GM12878 (cell line): ENCODE measurements at regions not wholly inside any gene's neighbourhood (a gene's known extent, or its start where the extent isn't known, plus 50 kb on each side); places are given as distances from the start of the nearest gene placed in this dataset.

Experiments used
- BMI1 ChIP-seq: fragments of 450-650 bp; IDR thresholded peaks from 2 replicates; pipeline ENCODE4 v1.6.1; 2016; ENCODE audit warnings: mild to moderate bottlenecking, moderate library complexity, borderline replicate concordance
- EP300 ChIP-seq, 2 experiments: fragments of 150-350 bp in 1 of 2; IDR thresholded peaks; 2 replicates each; pipeline ENCODE4 v1.6.1; 2011 to 2012; ENCODE audit warnings: low read depth in 2 of 2, low read length in 2 of 2, borderline replicate concordance in 1 of 2, improper control_type of control experiment in 1 of 2, inconsistent platforms in 1 of 2; ENCODE audit not compliant: control insufficient read depth in 1 of 2
- ESRRA ChIP-seq: IDR thresholded peaks from 2 replicates; pipeline ENCODE4 v1.6.1; 2012; ENCODE audit warnings: mild to moderate bottlenecking, low read length, improper control_type of control experiment
- FOXM1 ChIP-seq: IDR thresholded peaks from 2 replicates; pipeline ENCODE4 v1.6.1; 2012; ENCODE audit warnings: low read depth, mild to moderate bottlenecking, inconsistent platforms, low read length, moderate library complexity
- HDAC6 ChIP-seq: fragments of 200-600 bp; sonication (generic); IDR thresholded peaks from one replicate; pipeline ENCODE4 v1.8.0; 2017; ENCODE audit warnings: antibody characterized with exemption; ENCODE audit not compliant: unreplicated experiment
- IKZF2 ChIP-seq, 2 experiments: fragments of 450-650 bp; IDR thresholded peaks; 2 replicates each; pipeline ENCODE4 v1.6.1; 2017; ENCODE audit warnings: mild to moderate bottlenecking in 2 of 2, moderate library complexity in 2 of 2
- NBN ChIP-seq: fragments of 450-650 bp; IDR thresholded peaks from 2 replicates; pipeline ENCODE4 v1.6.1; 2016
- RAD51 ChIP-seq: fragments of 450-650 bp; IDR thresholded peaks from 2 replicates; pipeline ENCODE4 v1.6.1; 2016; ENCODE audit warnings: moderate library complexity, mild to moderate bottlenecking, inconsistent platforms
- RBBP5 ChIP-seq: fragments of 200-600 bp; sonication (generic); conservative IDR thresholded peaks from 2 replicates; pipeline ENCODE4 v1.6.1; 2016
- SIX5 ChIP-seq: IDR thresholded peaks from 2 replicates; pipeline ENCODE4 v1.6.1; 2011; ENCODE audit warnings: mild to moderate bottlenecking, low read depth, low read length, moderate library complexity; ENCODE audit not compliant: severe bottlenecking
- SMC3 ChIP-seq: IDR thresholded peaks from 2 replicates; pipeline ENCODE4 v1.6.1; 2011; ENCODE audit warnings: low read length, improper control_type of control experiment, borderline replicate concordance
- STAT1 ChIP-seq: fragments of 450-650 bp; conservative IDR thresholded peaks from 2 replicates; pipeline ENCODE4 v1.6.1; 2014; ENCODE audit warnings: antibody characterized with exemption, mild to moderate bottlenecking
- TCF7 ChIP-seq: IDR thresholded peaks from 2 replicates; pipeline ENCODE4 v1.6.1; 2014; ENCODE audit warnings: antibody characterized with exemption, borderline replicate concordance
- YBX1 ChIP-seq: fragments of 450-650 bp; IDR thresholded peaks from 2 replicates; pipeline ENCODE4 v1.6.1; 2016; ENCODE audit warnings: antibody characterized with exemption
- TF ChIP-seq, protein P1 (sequence below): fragments of 450-650 bp; formaldehyde crosslinking; IDR thresholded peaks from 2 replicates; pipeline ENCODE4 v1.4.0; 2020; ENCODE audit warnings: mild to moderate bottlenecking, moderate library complexity
- TF ChIP-seq, protein P2 (sequence below): fragments of 450-650 bp; IDR thresholded peaks from 2 replicates; pipeline ENCODE4 v1.6.1; 2017; ENCODE audit warnings: mild to moderate bottlenecking, low read depth, inconsistent platforms; ENCODE audit not compliant: poor library complexity, severe bottlenecking
- TF ChIP-seq, protein P3 (sequence below): fragments of 150-350 bp; IDR thresholded peaks from 2 replicates; pipeline ENCODE4 v1.6.1; 2014; ENCODE audit warnings: mild to moderate bottlenecking, low read depth, low read length
- TF ChIP-seq, protein P4 (sequence below): IDR thresholded peaks from 2 replicates; pipeline ENCODE4 v1.6.1; 2011; ENCODE audit warnings: low read depth, low read length, improper control_type of control experiment, borderline replicate concordance
- TF ChIP-seq, protein P5 (sequence below): IDR thresholded peaks from 2 replicates; pipeline ENCODE4 v1.6.1; 2011; ENCODE audit warnings: low read depth, mild to moderate bottlenecking, low read length, moderate library complexity, borderline replicate concordance; ENCODE audit errors: extremely low read depth

DNA sequence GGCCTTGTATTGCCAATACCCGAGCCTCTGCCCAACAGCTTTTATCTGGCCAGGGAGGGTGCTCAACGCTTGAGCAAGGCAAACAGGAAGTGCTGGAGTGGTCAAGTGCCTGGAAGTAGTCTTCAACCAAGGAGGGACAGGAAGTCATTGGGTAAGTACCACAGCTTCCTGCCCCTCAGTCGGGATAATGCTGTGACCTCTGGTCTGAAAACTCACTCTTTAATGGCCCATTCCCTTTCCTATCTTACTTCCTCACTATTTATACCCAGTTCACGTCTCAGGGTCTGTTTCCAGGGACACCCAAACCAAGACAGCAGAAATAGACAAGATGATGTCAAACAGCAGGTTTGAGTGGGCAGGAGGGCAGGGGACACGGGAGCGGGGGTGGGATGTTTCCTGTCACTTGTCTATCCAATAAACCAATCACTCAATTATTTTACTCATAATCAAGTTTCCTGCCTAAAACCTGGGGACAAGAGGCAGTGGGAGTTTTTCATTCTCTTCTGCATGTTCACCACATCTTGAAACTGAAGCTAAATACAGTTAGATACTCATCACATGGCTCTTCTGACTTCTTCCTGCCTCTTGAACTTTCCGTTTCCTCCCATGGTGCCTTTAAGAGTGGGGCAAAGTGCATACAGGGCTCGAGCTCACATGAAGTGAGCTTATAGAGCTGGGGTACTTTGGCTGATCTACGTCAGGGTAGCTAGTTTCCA lies 68.9 kb upstream of the CAB39 start (continued):
- TF ChIP-seq IKZF2 (IDR thresholded peaks at IDR 0.05): peak; percentile 73 to 74
- TF ChIP-seq, protein P1, sequence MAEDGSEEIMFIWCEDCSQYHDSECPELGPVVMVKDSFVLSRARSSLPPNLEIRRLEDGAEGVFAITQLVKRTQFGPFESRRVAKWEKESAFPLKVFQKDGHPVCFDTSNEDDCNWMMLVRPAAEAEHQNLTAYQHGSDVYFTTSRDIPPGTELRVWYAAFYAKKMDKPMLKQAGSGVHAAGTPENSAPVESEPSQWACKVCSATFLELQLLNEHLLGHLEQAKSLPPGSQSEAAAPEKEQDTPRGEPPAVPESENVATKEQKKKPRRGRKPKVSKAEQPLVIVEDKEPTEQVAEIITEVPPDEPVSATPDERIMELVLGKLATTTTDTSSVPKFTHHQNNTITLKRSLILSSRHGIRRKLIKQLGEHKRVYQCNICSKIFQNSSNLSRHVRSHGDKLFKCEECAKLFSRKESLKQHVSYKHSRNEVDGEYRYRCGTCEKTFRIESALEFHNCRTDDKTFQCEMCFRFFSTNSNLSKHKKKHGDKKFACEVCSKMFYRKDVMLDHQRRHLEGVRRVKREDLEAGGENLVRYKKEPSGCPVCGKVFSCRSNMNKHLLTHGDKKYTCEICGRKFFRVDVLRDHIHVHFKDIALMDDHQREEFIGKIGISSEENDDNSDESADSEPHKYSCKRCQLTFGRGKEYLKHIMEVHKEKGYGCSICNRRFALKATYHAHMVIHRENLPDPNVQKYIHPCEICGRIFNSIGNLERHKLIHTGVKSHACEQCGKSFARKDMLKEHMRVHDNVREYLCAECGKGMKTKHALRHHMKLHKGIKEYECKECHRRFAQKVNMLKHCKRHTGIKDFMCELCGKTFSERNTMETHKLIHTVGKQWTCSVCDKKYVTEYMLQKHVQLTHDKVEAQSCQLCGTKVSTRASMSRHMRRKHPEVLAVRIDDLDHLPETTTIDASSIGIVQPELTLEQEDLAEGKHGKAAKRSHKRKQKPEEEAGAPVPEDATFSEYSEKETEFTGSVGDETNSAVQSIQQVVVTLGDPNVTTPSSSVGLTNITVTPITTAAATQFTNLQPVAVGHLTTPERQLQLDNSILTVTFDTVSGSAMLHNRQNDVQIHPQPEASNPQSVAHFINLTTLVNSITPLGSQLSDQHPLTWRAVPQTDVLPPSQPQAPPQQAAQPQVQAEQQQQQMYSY (CRISPR knock-in tag): no peak
- peak; percentile 48; the same call in 1 of the 2 replicates for TF ChIP-seq NBN
- no peak for TF ChIP-seq HDAC6
- TF ChIP-seq SMC3: 0 out of 2 replicates have a peak, but pooled peaks have one; percentile 11
- TF ChIP-seq, protein P2, sequence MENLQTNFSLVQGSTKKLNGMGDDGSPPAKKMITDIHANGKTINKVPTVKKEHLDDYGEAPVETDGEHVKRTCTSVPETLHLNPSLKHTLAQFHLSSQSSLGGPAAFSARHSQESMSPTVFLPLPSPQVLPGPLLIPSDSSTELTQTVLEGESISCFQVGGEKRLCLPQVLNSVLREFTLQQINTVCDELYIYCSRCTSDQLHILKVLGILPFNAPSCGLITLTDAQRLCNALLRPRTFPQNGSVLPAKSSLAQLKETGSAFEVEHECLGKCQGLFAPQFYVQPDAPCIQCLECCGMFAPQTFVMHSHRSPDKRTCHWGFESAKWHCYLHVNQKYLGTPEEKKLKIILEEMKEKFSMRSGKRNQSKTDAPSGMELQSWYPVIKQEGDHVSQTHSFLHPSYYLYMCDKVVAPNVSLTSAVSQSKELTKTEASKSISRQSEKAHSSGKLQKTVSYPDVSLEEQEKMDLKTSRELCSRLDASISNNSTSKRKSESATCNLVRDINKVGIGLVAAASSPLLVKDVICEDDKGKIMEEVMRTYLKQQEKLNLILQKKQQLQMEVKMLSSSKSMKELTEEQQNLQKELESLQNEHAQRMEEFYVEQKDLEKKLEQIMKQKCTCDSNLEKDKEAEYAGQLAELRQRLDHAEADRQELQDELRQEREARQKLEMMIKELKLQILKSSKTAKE: no peak
- peak in 1 of 2 experiments; percentile 26; a peak in 1 of 4 replicates for TF ChIP-seq EP300 (IDR thresholded peaks at IDR 0.05; ENCODE audit: borderline replicate concordance in 1 of 2, control insufficient read depth in 1 of 2, low read depth in 2 of 2, low read length in 2 of 2)
- no peak for TF ChIP-seq BMI1
- TF ChIP-seq, protein P3, sequence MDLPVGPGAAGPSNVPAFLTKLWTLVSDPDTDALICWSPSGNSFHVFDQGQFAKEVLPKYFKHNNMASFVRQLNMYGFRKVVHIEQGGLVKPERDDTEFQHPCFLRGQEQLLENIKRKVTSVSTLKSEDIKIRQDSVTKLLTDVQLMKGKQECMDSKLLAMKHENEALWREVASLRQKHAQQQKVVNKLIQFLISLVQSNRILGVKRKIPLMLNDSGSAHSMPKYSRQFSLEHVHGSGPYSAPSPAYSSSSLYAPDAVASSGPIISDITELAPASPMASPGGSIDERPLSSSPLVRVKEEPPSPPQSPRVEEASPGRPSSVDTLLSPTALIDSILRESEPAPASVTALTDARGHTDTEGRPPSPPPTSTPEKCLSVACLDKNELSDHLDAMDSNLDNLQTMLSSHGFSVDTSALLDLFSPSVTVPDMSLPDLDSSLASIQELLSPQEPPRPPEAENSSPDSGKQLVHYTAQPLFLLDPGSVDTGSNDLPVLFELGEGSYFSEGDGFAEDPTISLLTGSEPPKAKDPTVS: no peak
- TF ChIP-seq, protein P4, sequence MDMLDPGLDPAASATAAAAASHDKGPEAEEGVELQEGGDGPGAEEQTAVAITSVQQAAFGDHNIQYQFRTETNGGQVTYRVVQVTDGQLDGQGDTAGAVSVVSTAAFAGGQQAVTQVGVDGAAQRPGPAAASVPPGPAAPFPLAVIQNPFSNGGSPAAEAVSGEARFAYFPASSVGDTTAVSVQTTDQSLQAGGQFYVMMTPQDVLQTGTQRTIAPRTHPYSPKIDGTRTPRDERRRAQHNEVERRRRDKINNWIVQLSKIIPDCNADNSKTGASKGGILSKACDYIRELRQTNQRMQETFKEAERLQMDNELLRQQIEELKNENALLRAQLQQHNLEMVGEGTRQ: peak; percentile 20; the same call in 1 of the 2 replicates
- TF ChIP-seq YBX1: no peak
- no peak for TF ChIP-seq TCF7
- no peak for TF ChIP-seq STAT1
- TF ChIP-seq SIX5: no peak
- no peak for TF ChIP-seq RBBP5
- no peak for TF ChIP-seq ESRRA
- TF ChIP-seq FOXM1: 0 out of 2 replicates have a peak, but pooled peaks have one; percentile 17
- TF ChIP-seq, protein P5, sequence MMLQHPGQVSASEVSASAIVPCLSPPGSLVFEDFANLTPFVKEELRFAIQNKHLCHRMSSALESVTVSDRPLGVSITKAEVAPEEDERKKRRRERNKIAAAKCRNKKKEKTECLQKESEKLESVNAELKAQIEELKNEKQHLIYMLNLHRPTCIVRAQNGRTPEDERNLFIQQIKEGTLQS: no peak
- peak; percentile 80 for TF ChIP-seq RAD51
